GM18909 (cell line): ENCODE measurements at regions not wholly inside any gene's neighbourhood (a gene's known extent, or its start where the extent isn't known, plus 50 kb on each side); places are given as distances from the start of the nearest gene placed in this dataset.

Experiments
- ATAC-seq: cut with Tn5 transposase; IDR thresholded peaks from one replicate; pipeline ENCODE4 v1.9.1; 2021; ENCODE audit warnings: mild to moderate bottlenecking; ENCODE audit not compliant: unreplicated experiment, poor library complexity

DNA sequence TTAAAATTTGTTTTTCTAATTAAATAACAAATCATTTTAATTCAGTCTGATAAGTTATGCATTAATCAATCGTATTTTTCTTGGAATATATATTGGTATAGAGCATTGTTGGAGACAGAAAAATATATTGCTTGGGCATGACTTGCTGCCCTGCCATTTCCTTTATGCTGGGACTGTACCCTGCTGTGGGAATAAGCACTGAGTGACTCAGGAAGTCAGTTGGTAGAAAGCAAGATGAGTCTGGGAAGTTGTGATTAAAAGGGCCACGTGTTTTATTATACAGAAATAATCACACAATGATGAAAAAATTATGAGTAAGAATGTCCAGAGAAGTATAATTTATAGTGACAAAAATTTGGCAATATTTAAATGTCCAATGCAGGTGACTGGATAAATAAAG is 139.5 kb downstream of the KIF18A start:
- no peak for ATAC-seq

DNA sequence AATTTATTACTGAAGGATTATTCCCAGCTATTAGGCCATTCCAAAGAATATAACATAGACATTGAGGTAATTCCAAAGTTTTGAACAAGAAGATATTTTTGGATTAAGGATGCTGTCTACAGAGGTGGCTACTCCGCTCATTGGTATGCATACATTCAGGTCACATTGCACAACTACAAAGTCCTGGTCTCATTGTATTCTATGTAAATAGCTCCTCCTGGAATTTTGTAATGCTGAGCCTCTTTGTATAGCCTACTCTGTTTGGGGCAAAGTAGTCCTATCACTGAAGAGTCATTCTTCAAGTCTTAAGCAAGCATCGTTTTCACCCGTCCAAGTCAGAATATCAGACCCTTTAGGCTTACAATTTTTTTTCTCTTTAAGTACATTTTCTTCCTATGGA is 142.4 kb downstream of the KIF18A start:
- no peak for ATAC-seq

- no peak for ATAC-seq
Observed at GRCh38 chr11:27963370-27963769, 144.6 kb downstream of the KIF18A start.

DNA sequence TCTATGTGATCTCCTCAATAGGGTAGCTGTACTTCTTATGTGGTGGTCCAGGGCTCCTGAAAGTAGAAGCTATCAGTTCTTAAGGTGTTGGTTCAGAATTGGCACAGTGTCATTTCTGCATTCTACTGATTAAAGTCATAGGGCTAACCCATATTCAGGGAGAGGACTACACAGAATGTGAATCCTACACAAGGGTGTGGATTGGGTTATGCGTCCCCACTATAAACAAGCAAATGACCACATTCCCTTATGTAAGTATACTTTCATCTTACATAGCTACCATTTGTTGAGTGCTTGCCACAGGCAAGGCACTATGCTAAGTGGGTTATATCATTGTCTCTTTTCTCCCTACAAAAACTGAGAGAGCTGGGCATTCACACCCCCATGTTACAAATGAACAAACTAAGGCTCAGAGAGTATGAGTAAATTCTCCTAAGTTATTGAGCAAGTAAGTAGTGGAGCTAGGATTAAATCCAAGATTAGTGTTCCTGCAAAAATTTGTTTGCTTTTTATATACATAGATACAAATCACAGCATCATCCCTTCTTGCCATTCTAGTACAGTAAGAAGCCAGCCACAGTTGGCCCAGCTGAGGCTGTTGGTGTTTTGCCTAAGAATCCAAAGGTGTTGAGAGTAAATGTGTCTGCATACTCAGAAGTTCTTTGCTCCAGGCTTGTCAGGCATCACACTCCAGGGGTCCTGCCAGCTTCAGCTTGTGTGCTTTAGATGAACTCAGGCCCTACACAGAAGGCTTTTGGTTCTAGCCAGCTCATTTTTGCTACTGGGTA is 157.8 kb downstream of the KIF18A start:
- ATAC-seq: no peak

DNA sequence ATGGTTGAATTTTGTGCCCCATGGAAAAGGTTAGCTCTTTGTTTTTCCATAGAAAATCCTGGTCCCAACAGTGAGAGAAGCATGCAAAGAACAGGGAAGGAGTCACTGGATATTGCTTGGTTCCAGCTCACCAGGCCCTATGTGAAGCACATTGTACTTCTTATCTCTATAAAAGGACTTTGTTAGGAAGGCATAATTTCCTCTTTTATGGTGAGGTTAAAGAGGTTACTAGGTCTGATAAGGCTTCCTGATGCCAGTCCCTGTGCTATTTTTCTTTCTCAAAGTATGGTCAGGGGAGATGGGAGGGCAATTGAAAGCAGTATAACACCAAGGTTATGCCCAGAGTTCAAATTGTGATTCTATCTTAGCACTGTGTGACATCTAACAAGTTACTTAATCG is 162.6 kb downstream of the KIF18A start:
- ATAC-seq: no peak

DNA sequence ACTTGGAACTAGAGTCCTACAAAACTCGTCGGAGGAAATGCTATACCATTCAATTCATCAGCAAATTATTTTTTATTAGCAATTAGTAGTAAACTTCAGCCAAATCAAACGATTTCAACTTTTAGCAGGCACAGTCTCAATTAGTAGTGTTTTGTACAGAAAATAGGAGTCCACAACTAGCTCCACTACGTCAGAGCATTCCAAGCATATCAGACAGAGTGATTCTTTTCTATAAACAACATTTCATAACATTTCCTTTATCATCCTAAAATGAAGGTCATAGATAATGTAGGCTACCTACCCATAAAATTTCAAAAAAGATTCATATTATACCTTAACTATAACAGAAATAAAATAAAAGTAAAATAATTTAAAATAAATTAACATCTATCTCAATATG is 169.9 kb downstream of the KIF18A start:
- ATAC-seq: no peak

GRCh38 chr11:27934830-27935145 is 173.2 kb downstream of the KIF18A start:
- no peak for ATAC-seq

DNA sequence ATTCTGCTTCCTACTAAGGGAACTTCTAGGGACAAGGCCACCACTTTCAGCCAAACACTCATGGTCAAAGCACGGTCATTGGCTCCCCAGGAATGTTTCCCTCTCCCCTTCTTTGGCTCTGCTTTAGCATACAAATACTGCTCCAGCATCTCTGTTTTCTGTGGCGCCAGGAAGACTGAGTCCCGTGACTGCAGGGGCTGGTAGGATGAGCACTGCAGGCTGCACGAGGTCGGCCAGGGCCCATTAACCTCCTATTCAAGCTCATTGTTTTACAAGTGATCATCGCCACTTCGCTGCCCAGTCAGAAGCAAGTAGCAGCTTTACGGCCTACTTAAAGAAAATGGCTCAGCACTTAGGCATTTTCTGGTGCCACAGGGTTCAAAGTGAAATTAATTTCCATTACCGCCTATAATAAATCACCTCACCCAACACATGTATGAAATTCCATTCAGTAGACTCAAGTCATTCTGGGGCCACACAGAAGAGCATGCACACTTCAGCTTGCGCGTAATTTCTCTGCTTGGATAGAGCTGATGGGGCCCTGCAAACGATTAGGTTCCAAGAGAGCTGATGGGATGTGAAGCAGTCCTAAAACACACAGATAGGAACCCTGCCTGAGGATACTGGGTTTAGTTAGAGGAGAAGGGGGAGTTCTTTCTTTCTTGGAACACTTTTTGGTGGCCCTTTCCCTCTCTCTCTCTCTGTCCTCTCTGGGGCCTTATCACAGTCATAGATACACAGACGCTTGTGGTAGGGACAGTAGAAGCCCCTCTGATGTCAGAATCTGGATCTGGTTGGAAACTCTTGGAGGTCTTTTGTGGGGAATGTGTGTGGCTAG is 173.7 kb downstream of the KIF18A start:
- no peak for ATAC-seq

DNA sequence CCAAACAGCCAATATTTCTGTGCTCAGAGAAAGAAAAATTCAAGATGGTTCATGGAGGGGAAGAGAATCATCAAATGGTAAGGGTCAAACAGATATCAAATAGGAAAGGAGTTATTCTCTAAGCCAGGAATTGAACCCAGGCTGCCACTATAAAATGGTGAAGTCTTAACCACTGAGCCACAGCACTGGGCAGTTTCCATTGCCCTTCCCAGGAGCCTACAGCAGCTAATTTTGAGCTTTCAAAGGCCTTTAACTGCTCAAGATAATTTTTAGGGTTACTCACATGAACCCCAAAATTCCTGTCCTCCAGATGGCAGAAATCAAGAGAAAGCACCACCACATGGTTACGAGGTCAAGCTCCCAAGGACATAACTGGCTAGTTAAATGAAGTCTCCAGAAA is 176.2 kb downstream of the KIF18A start:
- ATAC-seq: no peak

- no peak for ATAC-seq
Observed at GRCh38 chr11:27930946-27931345, 177.0 kb downstream of the KIF18A start.

DNA sequence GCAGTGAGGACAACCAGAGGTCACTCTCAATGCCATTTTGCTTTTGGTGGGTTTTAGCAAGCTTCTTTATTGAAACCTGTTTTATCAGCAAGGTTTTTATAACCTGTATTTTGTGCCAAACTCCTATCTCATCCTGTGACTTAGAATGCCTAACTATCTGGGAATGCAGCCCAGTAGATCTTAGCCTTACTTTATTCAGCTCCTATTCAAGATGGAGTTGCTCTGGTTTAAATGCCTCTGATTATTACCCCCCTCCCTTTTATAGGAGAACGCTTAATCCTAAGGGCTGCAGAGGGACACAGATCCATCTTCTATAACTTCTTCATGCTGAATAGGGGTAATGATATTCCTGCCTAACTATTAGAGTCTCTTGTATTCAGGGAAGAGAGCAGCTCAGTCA is 179.1 kb downstream of the KIF18A start:
- ATAC-seq: no peak

DNA sequence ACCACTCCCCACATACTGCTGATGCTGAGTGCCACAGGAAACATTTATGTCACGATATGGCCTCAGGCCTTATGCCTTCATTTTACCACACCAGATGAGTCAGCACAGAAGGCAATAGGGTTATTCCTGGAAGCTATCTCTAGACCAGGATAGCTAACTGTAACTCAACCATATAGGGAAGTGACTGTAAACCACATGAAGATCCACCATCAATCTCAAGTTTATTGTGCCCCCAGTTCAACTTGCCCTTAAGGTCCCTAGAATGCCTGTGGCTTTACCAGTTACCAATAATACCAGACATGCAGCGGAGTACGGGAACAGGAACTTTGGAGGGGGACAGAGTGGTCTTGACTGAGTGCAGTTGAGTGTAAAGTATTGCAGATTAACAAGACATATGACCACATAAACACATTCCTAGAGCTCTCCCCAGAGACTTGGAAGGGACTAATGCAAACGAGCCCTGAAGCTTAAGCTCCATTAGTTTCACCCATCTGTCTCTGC is 180.9 kb downstream of the KIF18A start:
- ATAC-seq: no peak

DNA sequence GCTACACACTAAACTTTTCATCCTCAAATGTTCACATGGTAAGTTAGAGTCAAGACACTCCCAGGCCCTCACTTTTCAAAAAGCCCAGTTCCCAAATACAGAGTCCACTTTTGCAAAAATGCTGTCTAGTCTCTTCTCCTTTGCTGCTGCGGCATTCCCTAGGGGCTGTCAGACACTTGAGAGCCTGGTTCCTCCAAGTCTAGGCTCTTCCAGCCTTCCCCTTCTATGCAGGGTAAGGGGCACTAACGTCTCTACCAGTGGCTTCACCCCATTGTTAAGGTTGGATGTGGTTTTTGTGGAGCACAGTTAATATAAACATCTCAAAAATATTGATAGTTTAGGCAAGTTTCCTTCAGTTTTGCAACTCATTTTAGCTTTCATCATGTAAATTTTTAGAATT is 181.5 kb downstream of the KIF18A start:
- ATAC-seq: no peak

DNA sequence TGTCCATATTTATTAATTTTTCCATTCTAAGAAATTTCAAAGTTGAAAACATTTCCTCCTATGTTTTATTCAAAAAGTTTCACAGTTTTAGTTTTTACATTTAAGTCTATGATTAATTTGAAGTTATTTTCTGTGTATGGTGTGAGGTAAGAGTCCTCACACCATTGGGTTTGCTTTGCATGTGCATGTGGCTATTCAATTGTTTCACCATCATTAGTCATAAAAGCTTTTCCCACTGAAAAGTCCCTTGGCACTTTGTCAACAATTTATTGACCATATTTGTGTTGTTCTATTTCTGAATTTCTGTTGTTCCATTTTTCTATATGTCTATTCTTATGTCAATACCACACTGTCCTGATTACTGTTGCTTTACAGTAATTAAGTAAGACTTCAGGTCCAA is 186.5 kb downstream of the KIF18A start:
- ATAC-seq: no peak

GRCh38 chr11:27916541-27917100 is 191.3 kb downstream of the KIF18A start:
- peak; percentile 96 for ATAC-seq

- ATAC-seq: no peak
Observed at GRCh38 chr11:27914080-27914479, 193.9 kb downstream of the KIF18A start.

GRCh38 chr11:27913650-27914049 is 194.3 kb downstream of the KIF18A start:
- no peak for ATAC-seq

- ATAC-seq: no peak
Observed at GRCh38 chr11:27912916-27913315, 195.0 kb downstream of the KIF18A start.

- no peak for ATAC-seq
Observed at GRCh38 chr11:27910186-27910931, 197.6 kb downstream of the KIF18A start.

GRCh38 chr11:27909386-27909785 is 198.6 kb downstream of the KIF18A start:
- no peak for ATAC-seq

- no peak for ATAC-seq
Observed at GRCh38 chr11:27908621-27909020, 199.3 kb downstream of the KIF18A start.
